DMS 273 (cell line): ENCODE measurements at regions not wholly inside any gene's neighbourhood (a gene's known extent, or its start where the extent isn't known, plus 50 kb on each side); places are given as distances from the start of the nearest gene placed in this dataset.
"Not testable (repeated sequence)": the region's sequence is repeated elsewhere in the genome, so short reads cannot be mapped to it uniquely, and the experiment has no call there.

Source experiments
- DNase-seq: peaks from one replicate; lab custom pipeline; 2025; ENCODE audit not compliant: unreplicated experiment; lab: John Stamatoyannopoulos, UW

DNA sequence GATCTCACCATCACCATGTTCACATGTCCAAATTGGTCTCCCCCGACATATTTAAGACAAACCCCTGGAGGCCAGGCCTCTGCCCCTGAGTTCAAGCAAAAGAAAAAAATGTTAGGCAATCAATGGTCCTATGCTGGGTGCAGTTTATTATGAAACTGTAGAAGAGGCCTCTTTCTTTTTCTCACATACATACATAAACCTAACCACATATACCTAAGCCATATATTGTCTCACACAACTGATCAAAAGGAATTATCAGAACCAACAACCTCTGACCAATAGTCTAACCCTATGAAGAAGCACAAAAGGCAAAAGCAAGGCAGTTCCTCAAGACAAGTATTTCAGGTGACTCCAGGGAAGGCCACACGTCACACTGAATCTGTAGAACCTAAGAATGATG, 49.9 kb downstream of the ILRUN start:
- no peak for DNase-seq

DNA sequence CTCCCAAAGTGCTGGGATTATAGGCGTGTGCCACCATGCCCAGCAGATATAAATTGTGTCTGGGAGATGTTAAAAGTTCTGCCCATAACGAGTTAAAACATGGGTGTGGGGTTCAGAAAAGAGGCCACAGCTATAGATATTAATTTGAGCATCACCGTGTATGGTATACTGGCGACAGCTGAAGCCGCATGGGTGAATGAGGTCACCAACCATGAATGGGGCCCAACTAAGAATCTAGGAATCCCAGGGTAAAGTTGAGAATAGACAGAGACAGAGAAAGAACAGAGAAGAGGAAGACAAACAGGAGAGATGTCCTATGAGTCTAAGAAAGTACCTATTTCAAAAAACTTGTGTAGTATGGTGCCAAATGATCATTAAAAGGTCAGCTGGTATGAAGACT, 50.9 kb downstream of the ILRUN start:
- DNase-seq = no peak

DNA sequence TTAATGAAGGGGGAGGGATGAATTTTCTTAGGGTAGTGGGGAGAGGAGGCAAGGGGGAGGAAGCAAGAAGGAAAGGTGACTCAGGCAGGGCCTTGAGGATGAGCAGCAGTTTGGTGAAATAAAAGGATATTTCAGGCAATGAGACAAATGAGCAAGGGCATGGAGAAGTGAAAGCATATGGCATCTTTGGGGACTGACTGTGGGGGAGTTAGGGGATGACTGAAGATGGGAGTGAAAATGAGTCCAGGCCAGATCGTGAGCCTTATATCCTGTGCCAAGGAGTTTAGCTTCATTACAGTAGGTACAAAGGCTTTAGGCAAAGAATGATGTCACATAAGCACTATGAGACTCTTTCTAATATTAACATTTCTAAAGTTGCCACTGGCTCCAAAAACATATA, 51.9 kb downstream of the ILRUN start:
- no peak for DNase-seq

DNA sequence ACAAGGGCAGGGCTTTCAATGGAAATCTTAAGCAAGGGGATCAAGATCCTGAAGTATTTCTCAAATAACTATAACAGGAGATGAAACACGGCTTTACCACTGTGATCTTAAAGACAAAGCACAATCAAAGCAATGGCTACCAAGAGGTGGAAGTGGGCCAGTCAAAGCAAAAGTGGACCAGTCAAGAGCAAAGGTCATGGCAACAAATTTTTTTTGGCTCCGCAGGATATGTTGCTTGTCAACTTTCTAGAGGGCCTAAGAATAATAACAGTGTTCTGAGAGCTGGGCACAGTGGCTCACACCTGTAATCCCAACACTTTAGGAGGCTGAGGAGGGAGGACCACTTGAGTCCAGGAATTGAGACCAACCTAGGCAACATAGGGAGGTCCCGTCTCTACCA, 54.1 kb downstream of the ILRUN start:
- no peak for DNase-seq

GRCh38 chr6:34640074-34640849, 56.3 kb downstream of the ILRUN start:
- not testable (repeated sequence) for DNase-seq

- peak; percentile 26 for DNase-seq
These were observed 57.5 kb downstream of the ILRUN start for GRCh38 chr6:34638834-34639736.

- DNase-seq = no peak
These were observed 62.8 kb downstream of the ILRUN start for GRCh38 chr6:34633785-34634184.

GRCh38 chr6:34633256-34633655, 63.3 kb downstream of the ILRUN start:
- DNase-seq = no peak

DNA sequence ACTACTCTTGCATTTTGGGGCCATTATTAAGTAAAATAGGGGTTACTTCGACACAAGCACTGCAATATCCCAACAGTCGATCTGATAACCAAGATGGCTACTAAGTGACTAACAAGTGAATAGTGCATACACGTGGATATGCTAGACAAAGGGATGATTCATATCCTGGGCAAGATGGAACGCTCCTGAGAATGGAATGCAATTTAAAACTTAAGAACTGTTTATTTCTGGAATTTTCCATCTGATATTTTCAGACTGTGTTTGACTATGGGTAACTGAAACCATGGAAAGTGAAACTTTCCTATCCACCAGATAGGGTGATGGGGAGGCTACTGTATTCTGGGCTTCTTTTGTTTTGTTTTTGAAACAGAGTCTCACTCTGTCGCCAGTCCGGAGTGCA, 66.5 kb downstream of the ILRUN start:
- DNase-seq = no peak

DNA sequence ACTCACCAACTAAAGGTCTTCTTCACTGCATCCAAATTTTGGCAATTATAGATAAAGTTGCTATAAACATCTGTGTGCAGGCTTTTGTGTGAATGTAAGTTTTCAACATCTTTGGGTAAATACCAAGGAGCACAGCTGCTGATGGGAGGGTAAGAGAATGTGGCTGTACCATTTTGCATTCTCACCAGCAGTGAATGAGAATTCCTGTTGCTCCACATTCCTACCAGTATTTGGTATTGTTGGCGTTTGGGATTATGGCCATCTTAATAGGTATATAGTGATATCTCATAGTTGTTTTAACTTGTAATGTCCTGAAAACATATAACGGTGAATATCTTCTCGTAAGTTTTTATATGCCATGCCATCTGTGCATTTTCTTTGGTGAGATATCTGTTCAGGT, 69.3 kb downstream of the ILRUN start:
- DNase-seq = no peak

GRCh38 chr6:34618430-34619182, 62.5 kb upstream of the SPDEF start:
- no peak for DNase-seq

- no peak for DNase-seq
These were observed 61.1 kb upstream of the SPDEF start for GRCh38 chr6:34617231-34617630.

GRCh38 chr6:34616227-34616585, 60.1 kb upstream of the SPDEF start:
- no peak for DNase-seq

DNA sequence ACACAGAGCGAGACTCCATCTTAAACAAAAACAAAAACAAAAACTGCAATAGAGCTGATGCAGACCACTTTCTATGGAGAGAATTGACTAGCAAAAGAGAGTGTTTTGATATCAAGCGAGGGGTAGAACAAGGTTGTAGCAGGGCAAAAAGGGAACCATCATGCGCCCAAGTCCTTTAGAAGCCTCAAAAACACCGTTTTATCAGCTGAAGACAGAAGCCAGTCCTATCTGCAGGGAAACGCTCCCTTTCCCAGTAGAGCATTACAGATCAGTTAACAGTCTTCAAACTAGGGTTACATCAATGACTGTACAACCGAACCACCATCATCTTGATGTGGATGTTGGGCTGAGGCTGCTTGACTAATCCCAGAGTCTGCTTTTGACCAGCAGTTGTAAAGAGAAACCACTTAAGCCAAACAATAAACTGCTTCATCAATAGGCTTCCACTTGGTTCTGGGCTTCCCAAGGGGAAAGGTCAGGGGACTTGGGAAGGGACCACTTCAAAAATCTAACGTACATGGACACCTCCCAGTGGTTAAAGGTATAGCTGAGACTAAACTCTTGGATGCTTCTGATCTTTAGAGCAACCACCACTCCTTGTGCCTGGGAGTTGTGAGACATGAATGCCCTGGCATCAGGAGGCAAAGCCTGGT, 59.6 kb upstream of the SPDEF start:
- no peak for DNase-seq

GRCh38 chr6:34610819-34611477, 54.8 kb upstream of the SPDEF start:
- DNase-seq = peak; percentile 35

GRCh38 chr6:34608321-34609091, 52.4 kb upstream of the SPDEF start:
- DNase-seq = no peak

GRCh38 chr6:34606477-34607265, 50.5 kb upstream of the SPDEF start:
- no peak for DNase-seq
